ENCODE measurements at regions not wholly inside any gene's neighbourhood (a gene's known extent, or its start where the extent isn't known, plus 50 kb on each side); places are given as distances from the start of the nearest gene placed in this dataset.

GRCh38 chr4:83679692-83680091 lies 143.8 kb downstream of the GPAT3 start:
- TF ChIP-seq CTCF (conservative IDR thresholded peaks at IDR 0.05), result no peak
- H3K27ac ChIP-seq, result no peak overlapping the region

DNA sequence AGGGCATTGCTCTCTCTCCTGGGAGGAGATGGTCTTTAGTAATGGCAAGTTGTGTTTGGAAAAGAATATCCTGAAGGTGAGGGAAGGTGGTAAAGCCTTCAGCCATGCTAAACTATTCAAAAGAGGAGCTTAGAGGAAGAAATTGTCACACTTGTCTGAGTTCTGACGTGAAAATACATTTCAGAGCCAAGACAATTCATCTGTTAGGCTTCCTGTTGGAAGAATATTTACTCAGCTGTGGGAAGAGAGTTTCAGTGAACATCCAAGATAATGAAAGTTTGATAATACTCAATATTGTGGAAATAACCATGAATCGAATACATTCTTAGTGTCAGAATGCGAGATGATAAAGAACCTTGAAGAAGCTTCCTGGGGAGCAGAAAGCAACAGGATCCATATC lies 143.3 kb downstream of the GPAT3 start:
- H3K27ac ChIP-seq, result no peak overlapping the region
- no peak for TF ChIP-seq CTCF (conservative IDR thresholded peaks at IDR 0.05)

- no peak for TF ChIP-seq CTCF (conservative IDR thresholded peaks at IDR 0.05)
- H3K27ac ChIP-seq, result no peak overlapping the region
Observed at GRCh38 chr4:83677656-83678055, 141.7 kb downstream of the GPAT3 start.

- no peak overlapping the region for H3K27ac ChIP-seq
- no peak for TF ChIP-seq CTCF (conservative IDR thresholded peaks at IDR 0.05)
Observed at GRCh38 chr4:83664741-83665140, 128.8 kb downstream of the GPAT3 start.

- no peak overlapping the region for H3K27ac ChIP-seq
- TF ChIP-seq CTCF (conservative IDR thresholded peaks at IDR 0.05), result no peak
Observed at GRCh38 chr4:83664071-83664470, 128.2 kb downstream of the GPAT3 start.

GRCh38 chr4:83662204-83662603 lies 126.3 kb downstream of the GPAT3 start:
- TF ChIP-seq CTCF (conservative IDR thresholded peaks at IDR 0.05), result no peak
- H3K27ac ChIP-seq, result no peak overlapping the region

- TF ChIP-seq CTCF (conservative IDR thresholded peaks at IDR 0.05), result no peak
- H3K27ac ChIP-seq, result no peak overlapping the region
Observed at GRCh38 chr4:83661359-83661758, 125.5 kb downstream of the GPAT3 start.

DNA sequence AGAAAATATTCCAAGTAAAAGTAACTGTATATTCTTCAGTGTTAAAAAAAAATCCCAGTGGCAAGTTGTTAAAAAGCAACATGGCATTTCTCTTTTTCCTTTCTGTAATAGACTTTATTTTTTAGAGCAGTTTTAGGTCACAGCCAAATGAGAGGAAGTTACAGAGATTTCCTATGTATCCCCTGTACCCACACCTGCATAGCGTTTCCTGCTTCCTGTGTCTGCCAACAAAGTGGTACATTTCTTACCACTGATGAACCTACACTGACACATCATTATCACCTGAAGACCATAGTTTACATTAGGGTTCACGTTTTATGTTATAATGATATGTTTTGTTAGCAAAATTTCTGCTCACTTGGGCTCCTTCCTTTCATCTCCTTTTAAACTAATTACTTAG lies 124.7 kb downstream of the GPAT3 start:
- TF ChIP-seq CTCF (conservative IDR thresholded peaks at IDR 0.05), result no peak
- H3K27ac ChIP-seq, result no peak overlapping the region
